Colonic mucosa (tissue), 4 donors: ENCODE measurements at regions not wholly inside any gene's neighbourhood (a gene's known extent, or its start where the extent isn't known, plus 50 kb on each side); places are given as distances from the start of the nearest gene placed in this dataset.

ENCODE experiments used
- DNase-seq: peaks from one replicate; pipeline ENCODE4 v3.0.0-alpha.2; 2020
- H3K27ac ChIP-seq: fragments of 200-600 bp; one replicate; pipeline ENCODE4 v1.8.0; 2021
- H3K27me3 ChIP-seq: fragments of 200-600 bp; one replicate; pipeline ENCODE4 v1.8.0; 2021
- H3K36me3 ChIP-seq: fragments of 200-600 bp; one replicate; pipeline ENCODE4 v1.8.0; 2021
- H3K4me1 ChIP-seq: fragments of 200-600 bp; one replicate; pipeline ENCODE4 v1.8.0; 2021; ENCODE audit warnings: mild to moderate bottlenecking
- H3K4me3 ChIP-seq: fragments of 200-600 bp; one replicate; pipeline ENCODE4 v1.8.0; 2021
- H3K9ac ChIP-seq, 2 donors: one replicate each; pipeline ENCODE4 v1.7.0; 2013; ENCODE audit warnings: control low read depth in 2 of 2, low read depth in 2 of 2, low read length in 2 of 2
- H3K9me3 ChIP-seq: fragments of 200-600 bp; one replicate; pipeline ENCODE4 v1.8.0; 2021
- intact Hi-C: fragments of 100-400 bp; cut with DNase I; formaldehyde crosslinking; loops from one replicate; pipeline ENCODE4 v1.14.1; 2022
- TF ChIP-seq, protein P1 (sequence below): fragments of 200-600 bp; IDR thresholded peaks from one replicate; pipeline ENCODE4 v1.8.0; 2022; ENCODE audit warnings: antibody characterized with exemption, mild to moderate bottlenecking
- donor health status: healthy.
- donor health status: DM: no; HTN: no; CAD: no.
- donor health status: DM: no; HTN: no; CAD: no.

DNA sequence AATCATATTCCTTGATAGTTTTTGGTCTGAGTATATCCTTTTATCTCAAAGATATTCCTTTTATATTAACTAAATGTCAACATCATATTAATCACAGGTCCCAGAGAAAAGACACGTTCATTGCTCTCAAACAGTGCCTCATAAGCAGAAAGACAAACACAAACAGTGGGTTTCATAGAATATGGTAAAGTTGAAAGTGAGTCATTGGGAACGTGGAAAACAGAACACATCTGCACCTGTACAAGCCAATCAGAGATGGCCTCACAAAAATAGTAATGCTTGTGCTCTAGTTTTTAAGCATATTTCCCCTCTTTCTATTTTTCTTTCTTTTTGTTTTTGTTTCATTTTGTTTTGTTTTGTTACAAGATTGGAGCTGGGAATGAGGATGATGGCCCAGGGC, 328.4 kb upstream of the MAP2 start:
- no peak for DNase-seq
- H3K9ac ChIP-seq: no peak overlapping the region
- H3K4me3 ChIP-seq: no peak overlapping the region
- H3K36me3 ChIP-seq: no peaks in the 10 kb centered on the region
- H3K4me1 ChIP-seq: no peaks in the 10 kb centered on the region
- H3K27me3 ChIP-seq: no peaks in the 10 kb centered on the region
- TF ChIP-seq, protein P1, sequence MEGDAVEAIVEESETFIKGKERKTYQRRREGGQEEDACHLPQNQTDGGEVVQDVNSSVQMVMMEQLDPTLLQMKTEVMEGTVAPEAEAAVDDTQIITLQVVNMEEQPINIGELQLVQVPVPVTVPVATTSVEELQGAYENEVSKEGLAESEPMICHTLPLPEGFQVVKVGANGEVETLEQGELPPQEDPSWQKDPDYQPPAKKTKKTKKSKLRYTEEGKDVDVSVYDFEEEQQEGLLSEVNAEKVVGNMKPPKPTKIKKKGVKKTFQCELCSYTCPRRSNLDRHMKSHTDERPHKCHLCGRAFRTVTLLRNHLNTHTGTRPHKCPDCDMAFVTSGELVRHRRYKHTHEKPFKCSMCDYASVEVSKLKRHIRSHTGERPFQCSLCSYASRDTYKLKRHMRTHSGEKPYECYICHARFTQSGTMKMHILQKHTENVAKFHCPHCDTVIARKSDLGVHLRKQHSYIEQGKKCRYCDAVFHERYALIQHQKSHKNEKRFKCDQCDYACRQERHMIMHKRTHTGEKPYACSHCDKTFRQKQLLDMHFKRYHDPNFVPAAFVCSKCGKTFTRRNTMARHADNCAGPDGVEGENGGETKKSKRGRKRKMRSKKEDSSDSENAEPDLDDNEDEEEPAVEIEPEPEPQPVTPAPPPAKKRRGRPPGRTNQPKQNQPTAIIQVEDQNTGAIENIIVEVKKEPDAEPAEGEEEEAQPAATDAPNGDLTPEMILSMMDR: no peak
- H3K9me3 ChIP-seq: no peaks in the 10 kb centered on the region
- H3K27ac ChIP-seq: no peak overlapping the region
- intact Hi-C loops: no loop called here

DNA sequence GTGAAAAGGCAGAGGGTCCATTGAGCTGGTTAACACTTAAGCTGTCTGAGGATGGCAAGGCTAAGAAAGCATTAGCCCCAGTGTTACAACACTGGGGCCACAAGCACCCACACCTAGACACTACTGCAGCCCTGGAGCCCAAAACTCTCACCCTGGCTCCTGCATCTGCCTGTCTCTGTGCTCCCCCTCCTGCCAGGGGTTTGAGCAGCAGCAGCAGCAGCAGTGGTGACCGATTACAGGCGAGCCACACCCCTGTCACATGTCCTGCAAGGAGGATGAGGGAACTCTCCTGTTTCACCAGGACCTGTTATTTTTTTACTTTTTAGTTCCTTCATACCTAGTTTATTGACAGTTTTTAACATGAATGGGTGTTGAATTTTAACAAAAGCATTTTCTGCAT, 326.7 kb upstream of the MAP2 start:
- Histone ChIP-seq H3K27ac (no peak overlapping the region), H3K9ac (no peak overlapping the region), H3K4me3 (no peak overlapping the region), H3K36me3 (no peaks in the 10 kb centered on the region), H3K9me3 (no peaks in the 10 kb centered on the region), H3K4me1 (no peaks in the 10 kb centered on the region), H3K27me3 (no peaks in the 10 kb centered on the region)
- DNase-seq: no peak
- TF ChIP-seq, protein P1: no peak
- intact Hi-C loops: no loop called here

DNA sequence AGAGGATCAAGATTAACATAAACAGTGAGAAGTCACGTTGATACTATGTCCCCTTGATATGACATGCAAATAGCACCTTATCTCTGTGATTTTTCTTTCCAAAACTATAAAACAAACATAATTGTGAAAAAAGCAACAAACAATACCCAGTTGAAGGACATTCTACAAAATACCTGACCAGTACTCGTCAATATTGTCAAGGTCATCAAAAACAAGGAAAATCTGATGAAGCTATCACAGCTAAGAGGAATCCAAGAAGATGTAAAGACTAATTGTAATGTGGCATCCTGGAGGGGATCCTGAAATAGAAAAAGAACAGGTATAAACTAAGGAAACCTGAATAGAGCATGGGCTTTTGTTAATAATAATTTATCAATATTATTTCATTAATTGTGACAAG, 321.5 kb upstream of the MAP2 start:
- TF ChIP-seq, protein P1: no peak
- Histone ChIP-seq H3K4me3 (no peak overlapping the region), H3K27ac (no peak overlapping the region), H3K9me3 (no peaks in the 10 kb centered on the region), H3K27me3 (no peaks in the 10 kb centered on the region), H3K36me3 (no peaks in the 10 kb centered on the region), H3K4me1 (no peaks in the 10 kb centered on the region), H3K9ac (no peak overlapping the region)
- intact Hi-C loops: no loop called here
- DNase-seq: no peak

DNA sequence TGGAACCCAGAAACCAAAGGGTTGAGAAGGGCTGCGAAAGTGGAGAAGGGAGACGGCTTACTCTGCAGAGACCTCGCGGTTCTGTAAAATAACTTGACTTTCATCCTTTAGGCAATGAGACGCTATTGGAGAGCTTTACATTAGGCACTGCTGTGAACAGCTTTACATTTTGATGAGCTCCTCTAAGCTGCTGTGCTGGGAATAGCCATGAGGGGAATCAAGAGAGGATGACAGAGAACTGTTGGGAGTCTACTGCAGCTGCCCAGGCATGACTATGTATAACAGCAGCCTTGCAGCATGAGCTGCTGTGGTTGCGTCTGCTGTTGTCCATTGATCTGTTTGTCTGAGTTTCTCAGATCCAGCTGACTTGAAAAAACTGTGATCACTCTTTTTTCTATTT, 310.8 kb upstream of the MAP2 start:
- Histone ChIP-seq H3K4me3 (no peak overlapping the region), H3K27ac (no peak overlapping the region), H3K9me3 (no peaks in the 10 kb centered on the region), H3K27me3 (no peaks in the 10 kb centered on the region), H3K4me1 (no peaks in the 10 kb centered on the region), H3K9ac (no peak overlapping the region), H3K36me3 (no peaks in the 10 kb centered on the region)
- intact Hi-C loops: no loop called here
- TF ChIP-seq, protein P1: no peak
- DNase-seq: no peak

DNA sequence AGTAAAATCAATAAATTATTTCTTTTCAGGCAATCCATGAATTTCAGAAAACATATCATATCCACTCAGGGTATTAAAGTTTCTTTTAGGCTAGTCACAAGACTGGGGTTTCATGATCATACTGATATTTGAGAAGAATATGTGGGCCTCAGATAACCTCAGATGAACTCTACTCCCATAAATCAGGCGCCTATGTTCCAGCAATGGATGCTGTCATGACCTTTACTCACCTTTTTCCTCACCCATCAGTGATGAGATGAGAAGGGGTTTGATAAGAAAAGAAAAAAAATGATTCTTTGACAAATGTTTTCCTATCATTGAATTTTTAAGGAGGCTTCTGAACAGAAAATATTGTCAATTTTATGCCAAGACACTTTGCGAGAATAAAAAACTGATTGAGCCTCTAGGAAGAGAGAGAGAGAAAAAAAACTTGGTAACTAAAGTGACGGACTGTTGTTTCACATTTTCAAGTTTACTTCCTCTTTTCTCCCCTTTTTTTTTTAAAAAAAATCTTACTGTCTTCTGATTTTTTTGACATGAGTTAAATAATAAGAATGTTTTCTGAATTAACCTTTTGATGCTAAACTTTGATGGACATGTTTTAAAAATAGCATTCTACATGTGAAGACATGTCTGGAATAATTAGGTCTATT, 309.1 kb upstream of the MAP2 start:
- intact Hi-C loops: no loop called here
- Histone ChIP-seq H3K4me3 (no peak overlapping the region), H3K9me3 (no peaks in the 10 kb centered on the region), H3K9ac (no peak overlapping the region), H3K4me1 (no peaks in the 10 kb centered on the region), H3K36me3 (no peaks in the 10 kb centered on the region), H3K27ac (no peak overlapping the region), H3K27me3 (no peaks in the 10 kb centered on the region)
- DNase-seq: no peak
- TF ChIP-seq, protein P1: no peak
